SK-N-MC (cell line): ENCODE measurements at regions not wholly inside any gene's neighbourhood (a gene's known extent, or its start where the extent isn't known, plus 50 kb on each side); places are given as distances from the start of the nearest gene placed in this dataset.

Experiments used
- DNase-seq: peaks from one replicate; pipeline ENCODE4 v3.0.0-alpha.2; 2011; ENCODE audit warnings: low read depth, low spot score
- H3K27ac ChIP-seq: fragments of 200-600 bp; sonication (generic); 2 replicates; pipeline ENCODE4 v1.5.1; 2016; ENCODE audit warnings: mixed run types
- H3K36me3 ChIP-seq: fragments of 200-600 bp; sonication (generic); 2 replicates; pipeline ENCODE4 v1.6.1; 2017; ENCODE audit warnings: antibody characterized with exemption, low read length, mixed read lengths; ENCODE audit not compliant: insufficient read depth
- H3K4me3 ChIP-seq: fragments of 200-600 bp; sonication (generic); 2 replicates; pipeline ENCODE4 v1.5.1; 2016
- H3K9ac ChIP-seq: fragments of 200-600 bp; sonication (generic); 2 replicates; pipeline ENCODE4 v1.8.0; 2017; ENCODE audit warnings: mixed run types, mixed read lengths; ENCODE audit not compliant: insufficient read length
- H3K9me3 ChIP-seq: fragments of 200-600 bp; sonication (generic); 2 replicates; pipeline ENCODE4 v1.6.1; 2017; ENCODE audit warnings: low read depth, mild to moderate bottlenecking, antibody characterized with exemption, low read length, moderate library complexity, mixed read lengths
- EZH2 ChIP-seq: fragments of 200-600 bp; sonication (generic); IDR thresholded peaks from one replicate; pipeline ENCODE4 v1.6.1; 2017; ENCODE audit warnings: antibody characterized with exemption
- FOXP2 ChIP-seq: optimal IDR thresholded peaks from 2 replicates; pipeline ENCODE3; 2011; ENCODE audit warnings: mild to moderate bottlenecking, moderate library complexity; ENCODE audit not compliant: insufficient read depth; ENCODE audit errors: extremely low read length, control extremely low read depth
- POLR2AphosphoS5 ChIP-seq: IDR thresholded peaks from 2 replicates; pipeline ENCODE4 v1.6.1; 2012; ENCODE audit warnings: mild to moderate bottlenecking, low read depth, low read length, borderline replicate concordance

DNA sequence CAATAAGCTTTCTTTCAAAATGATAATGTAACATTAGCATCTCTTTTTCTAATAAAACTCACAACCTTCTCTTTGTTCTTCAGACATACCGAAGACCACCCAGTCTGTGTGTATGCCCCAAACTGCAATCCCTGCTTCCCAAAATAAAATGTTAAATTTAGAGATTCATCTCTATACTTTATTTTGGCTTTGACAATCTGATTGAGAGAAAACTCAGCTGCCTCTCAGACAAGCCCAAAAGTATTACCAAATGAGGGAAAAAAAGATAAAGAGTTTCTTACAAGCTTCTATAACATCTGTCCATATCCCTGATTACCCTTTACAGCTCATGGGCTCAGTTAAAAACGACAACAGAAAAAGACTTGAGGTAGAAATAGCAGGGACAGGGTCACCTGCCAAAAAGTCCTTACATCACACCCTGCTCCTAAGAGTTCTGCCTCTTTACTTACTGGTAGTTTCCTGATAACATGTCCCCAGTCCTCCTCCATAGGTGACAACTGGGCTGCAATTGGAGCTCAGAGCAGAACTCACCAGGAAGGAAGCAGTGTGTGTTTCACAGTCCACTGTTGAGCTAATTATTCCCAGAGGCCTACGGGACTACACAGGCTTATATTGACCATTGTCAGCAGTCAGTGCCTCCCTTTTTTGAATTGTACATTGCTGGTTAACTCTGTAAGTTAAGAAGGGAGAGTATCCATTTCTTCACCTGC is 70.9 kb upstream of the FAM9C start:
- H3K27ac ChIP-seq = no peak overlapping the region
- H3K4me3 ChIP-seq = no peak overlapping the region
- H3K36me3 ChIP-seq = no peaks in the 10 kb centered on the region
- no peak overlapping the region for H3K9ac ChIP-seq
- no peak for DNase-seq
- TF ChIP-seq EZH2 (no peak), POLR2AphosphoS5 (no peak), FOXP2 (no peak)
- no peaks in the 10 kb centered on the region for H3K9me3 ChIP-seq

DNA sequence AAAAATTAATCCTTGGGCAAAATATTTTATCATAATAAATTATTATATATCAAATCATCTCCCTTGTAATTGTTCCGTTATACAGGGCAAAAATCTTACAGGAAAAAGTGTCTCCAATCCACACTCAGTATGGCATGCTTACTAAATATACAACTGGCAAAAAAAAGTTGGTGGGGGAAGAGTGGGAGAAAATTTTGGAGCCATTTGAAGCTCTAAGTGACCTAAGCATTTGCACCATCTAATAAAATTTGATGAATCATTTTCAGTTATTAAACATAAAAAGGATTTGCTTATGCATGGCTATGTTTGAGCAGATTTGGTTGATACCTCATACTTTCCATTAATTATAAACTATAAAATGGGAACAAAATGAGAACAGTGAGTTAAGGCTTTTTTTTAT is 68.1 kb upstream of the FAM9C start:
- TF ChIP-seq FOXP2 = no peak
- no peak for TF ChIP-seq POLR2AphosphoS5
- no peak for TF ChIP-seq EZH2
- no peaks in the 10 kb centered on the region for H3K9me3 ChIP-seq
- H3K27ac ChIP-seq = no peak overlapping the region
- H3K4me3 ChIP-seq = no peak overlapping the region
- no peak overlapping the region for H3K9ac ChIP-seq
- no peaks in the 10 kb centered on the region for H3K36me3 ChIP-seq
- DNase-seq = no peak

DNA sequence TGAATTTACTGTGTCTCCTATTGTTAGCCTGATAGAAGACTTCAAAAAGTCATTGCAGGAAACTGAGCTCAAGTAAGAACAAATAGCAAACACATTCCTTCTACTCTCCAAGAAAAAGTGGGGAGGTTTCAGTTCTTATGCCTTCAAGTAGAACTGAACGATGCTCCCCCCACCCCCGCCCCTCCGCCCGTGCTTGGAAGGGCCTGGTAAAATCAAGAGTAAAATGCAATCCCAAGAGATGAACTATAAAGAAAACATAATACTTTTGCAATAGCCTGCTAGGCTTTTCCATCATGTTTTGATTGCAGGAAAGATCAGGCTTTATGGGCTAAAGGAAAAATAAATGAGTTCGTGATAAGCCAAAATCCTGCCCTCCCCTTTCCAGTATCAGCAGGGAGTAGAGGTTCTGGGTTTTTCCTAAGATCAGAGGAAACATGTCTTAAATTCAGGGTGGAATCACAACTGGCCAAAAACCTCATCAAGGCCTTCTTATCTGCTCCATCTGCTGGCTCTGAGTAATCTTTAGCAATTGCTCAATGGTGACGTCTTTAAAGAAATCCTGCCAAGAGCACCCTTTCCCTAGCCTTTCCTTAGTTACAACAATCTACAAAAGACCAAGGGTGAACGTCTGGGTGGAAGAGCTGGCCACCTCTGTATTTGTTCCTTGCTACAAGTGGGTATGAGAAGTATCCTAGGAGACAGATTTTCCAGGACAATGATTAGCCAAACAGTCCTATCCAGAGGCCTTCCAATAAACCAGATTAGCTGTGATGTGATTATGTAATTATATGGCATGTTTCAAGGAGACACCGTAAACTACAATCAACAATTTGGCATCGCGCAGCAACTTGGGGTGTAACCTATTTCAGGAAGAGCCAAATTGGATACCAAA is 66.3 kb upstream of the FAM9C start:
- no peak overlapping the region for H3K4me3 ChIP-seq
- TF ChIP-seq FOXP2 (no peak), EZH2 (no peak), POLR2AphosphoS5 (no peak)
- DNase-seq = peak; percentile 6
- no peak overlapping the region for H3K27ac ChIP-seq
- no peaks in the 10 kb centered on the region for H3K9me3 ChIP-seq
- no peaks in the 10 kb centered on the region for H3K36me3 ChIP-seq
- H3K9ac ChIP-seq = no peak overlapping the region

DNA sequence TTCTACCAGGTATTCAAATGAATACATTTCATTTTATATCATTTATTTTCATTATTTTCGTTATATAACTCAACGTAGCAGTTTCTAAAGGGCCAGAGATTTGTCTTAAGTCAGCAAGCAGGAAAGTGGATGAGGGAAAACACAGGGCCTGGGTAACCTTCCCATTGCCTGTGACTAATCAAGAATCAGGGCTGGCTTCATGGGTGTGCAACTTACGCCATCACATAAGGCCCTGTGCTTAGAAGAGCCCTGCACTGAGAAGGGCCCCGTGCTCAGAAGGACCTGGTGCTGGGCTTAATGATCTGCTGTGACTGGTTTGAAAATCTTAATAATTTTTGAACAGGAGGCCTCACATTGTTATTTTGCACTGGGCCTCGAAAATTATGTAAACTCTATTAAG is 65.4 kb upstream of the FAM9C start:
- TF ChIP-seq POLR2AphosphoS5 (no peak), FOXP2 (no peak), EZH2 (no peak)
- Histone ChIP-seq H3K9me3 (no peaks in the 10 kb centered on the region), H3K36me3 (no peaks in the 10 kb centered on the region), H3K27ac (no peak overlapping the region), H3K4me3 (no peak overlapping the region), H3K9ac (no peak overlapping the region)
- DNase-seq = no peak

DNA sequence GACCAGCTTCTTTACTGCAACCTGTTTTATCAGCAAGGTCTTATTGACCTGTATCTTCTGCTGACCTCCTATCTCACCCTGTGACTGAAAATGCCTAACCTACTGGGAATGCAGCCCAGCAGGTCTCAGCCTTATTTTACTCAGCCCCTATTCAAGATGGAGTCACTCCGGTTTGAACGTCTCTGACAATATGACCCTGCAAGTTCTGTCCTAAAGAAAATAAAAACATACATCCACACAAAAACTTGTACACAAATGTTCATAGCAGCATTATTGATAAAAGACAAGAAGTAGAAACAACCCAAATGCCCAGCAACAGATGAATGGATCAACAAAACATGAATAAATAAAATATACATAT is 59.5 kb upstream of the FAM9C start:
- Histone ChIP-seq H3K9me3 (no peaks in the 10 kb centered on the region), H3K36me3 (no peaks in the 10 kb centered on the region), H3K4me3 (no peak overlapping the region), H3K27ac (no peak overlapping the region), H3K9ac (no peak overlapping the region)
- no peak for TF ChIP-seq POLR2AphosphoS5
- no peak for TF ChIP-seq FOXP2
- TF ChIP-seq EZH2 = no peak
- DNase-seq = no peak

DNA sequence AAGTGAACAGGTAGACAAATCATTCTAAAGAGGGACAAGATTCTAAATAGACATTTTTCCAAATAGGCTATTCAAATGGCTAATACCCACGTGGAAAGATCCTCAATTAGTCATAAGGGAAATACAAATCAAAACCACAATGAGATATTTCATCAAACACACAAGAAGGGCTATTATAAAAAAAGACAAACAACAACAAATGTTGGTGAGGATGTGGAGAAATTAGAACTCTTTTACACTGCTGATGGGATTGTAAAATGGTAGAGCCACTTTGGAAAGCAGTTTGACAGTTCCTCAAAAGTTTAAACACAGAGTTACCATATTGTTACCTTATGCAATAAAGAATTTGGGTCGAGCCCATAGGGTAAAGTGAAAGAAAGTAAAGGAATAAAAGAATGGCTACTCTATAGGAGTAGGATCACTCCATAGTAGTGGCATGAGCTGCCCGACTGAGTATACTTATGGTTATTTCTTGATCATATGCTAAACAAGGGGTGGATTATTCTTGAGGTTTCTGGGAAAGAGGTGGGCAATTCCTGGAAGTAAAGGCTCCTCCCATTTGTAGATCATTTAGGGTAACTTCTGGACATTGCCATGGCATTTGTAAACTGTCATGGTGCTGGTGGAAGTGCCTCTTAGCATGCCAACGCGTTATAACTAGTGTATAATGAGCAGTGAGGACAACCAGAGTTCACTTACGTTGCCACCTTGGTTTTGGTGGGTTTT is 58.9 kb upstream of the FAM9C start:
- Histone ChIP-seq H3K4me3 (no peak overlapping the region), H3K9ac (no peak overlapping the region), H3K9me3 (no peaks in the 10 kb centered on the region), H3K36me3 (no peaks in the 10 kb centered on the region), H3K27ac (no peak overlapping the region)
- DNase-seq = no peak
- TF ChIP-seq FOXP2 (no peak), POLR2AphosphoS5 (no peak), EZH2 (no peak)

DNA sequence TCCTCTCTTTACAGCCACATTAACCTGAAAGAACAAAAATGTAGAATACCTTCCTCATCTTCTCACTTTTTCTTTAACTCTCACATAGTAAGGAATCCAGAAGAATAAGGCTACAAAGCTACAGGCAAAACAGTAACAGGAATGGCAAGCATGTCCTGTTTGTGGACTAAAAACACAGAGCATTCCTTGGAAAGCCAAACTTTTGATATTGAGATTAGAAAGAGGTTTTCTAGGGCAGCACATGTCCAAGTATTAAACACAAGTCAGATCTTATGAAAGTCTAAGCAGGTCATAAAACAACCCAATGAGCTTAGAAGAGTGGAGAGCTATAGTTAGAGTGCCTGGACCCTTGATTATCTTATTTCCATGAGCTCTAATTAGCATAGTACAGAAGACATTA is 58.2 kb upstream of the FAM9C start:
- H3K9ac ChIP-seq = no peak overlapping the region
- no peak overlapping the region for H3K4me3 ChIP-seq
- no peak for DNase-seq
- TF ChIP-seq FOXP2 (no peak), EZH2 (no peak), POLR2AphosphoS5 (no peak)
- no peaks in the 10 kb centered on the region for H3K9me3 ChIP-seq
- H3K27ac ChIP-seq = no peak overlapping the region
- H3K36me3 ChIP-seq = no peaks in the 10 kb centered on the region

DNA sequence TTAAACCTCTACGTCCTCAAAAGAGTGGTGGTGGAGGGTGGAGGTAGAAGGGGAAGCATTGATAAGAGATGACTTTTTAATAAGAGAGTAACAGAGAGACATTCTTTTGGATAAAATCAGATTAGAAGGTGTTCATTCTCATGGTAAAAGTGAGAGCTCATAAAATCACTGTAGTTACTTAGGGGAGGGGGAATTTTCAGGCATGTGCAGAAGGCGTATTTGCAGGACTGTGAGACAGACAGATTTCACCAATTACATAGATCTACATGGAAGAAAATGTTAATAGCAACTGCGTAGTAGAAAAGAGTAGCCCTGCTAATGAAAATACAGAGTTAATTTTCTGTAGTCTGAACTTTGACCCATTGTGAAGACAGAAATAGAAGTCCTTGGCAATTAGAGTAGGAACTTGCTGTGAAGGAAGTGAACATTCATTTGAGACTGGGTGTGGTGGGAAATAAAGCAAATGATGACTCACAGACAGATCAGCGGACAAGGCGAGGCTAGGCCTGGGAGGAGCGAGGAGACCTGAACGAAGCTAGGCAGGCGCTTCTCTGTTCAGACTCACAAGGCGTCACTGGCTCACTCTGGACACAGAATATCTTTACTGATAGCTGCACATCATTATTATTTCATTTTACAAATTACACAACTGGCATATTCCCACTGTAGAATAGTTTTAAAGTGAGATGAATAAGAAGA is 57.2 kb upstream of the FAM9C start:
- no peak for TF ChIP-seq POLR2AphosphoS5
- TF ChIP-seq EZH2 = no peak
- Histone ChIP-seq H3K36me3 (no peaks in the 10 kb centered on the region), H3K27ac (no peak overlapping the region)

More for the DNA sequence above, 57.2 kb upstream of the FAM9C start:
- H3K9ac ChIP-seq = no peak overlapping the region
- H3K9me3 ChIP-seq = no peaks in the 10 kb centered on the region
- no peak for DNase-seq
- H3K4me3 ChIP-seq = no peak overlapping the region
